OCI-LY3 (cell line): ENCODE measurements at regions not wholly inside any gene's neighbourhood (a gene's known extent, or its start where the extent isn't known, plus 50 kb on each side); places are given as distances from the start of the nearest gene placed in this dataset.

Experiments used
- H2AFZ ChIP-seq: fragments of 200-600, 300-600 bp; shearing (Covaris generic); 2 replicates; pipeline ENCODE4 v1.6.0; 2014; ENCODE audit warnings: antibody characterized with exemption, low read depth, low read length
- H3K27ac ChIP-seq: fragments of 200-600, 300-600 bp; sonication (generic); 2 replicates; pipeline ENCODE4 v1.5.1; 2014; ENCODE audit warnings: mild to moderate bottlenecking, low read length, moderate library complexity, mixed read lengths
- H3K27me3 ChIP-seq: fragments of 200-600, 300-600 bp; sonication (generic); 2 replicates; pipeline ENCODE4 v1.6.1; 2014; ENCODE audit warnings: low read depth, low read length, mixed read lengths
- H3K36me3 ChIP-seq: fragments of 200-600, 300-600 bp; sonication (generic); replicated peaks from 2 replicates; pipeline ENCODE3; 2014; ENCODE audit warnings: low read depth, low read length, mixed read lengths
- H3K4me1 ChIP-seq: fragments of 300-600, 200-600 bp; sonication (generic); 2 replicates; pipeline ENCODE4 v1.6.1; 2014; ENCODE audit warnings: low read length, mixed read lengths
- H3K4me2 ChIP-seq: fragments of 200-600, 300-600 bp; sonication (generic); 2 replicates; pipeline ENCODE4 v1.6.1; 2014; ENCODE audit warnings: low read length, mixed read lengths
- H3K4me3 ChIP-seq: fragments of 300-600, 200-600 bp; sonication (generic); 2 replicates; pipeline ENCODE4 v1.5.1; 2014; ENCODE audit warnings: antibody characterized with exemption, mild to moderate bottlenecking, low read length, moderate library complexity
- H3K79me2 ChIP-seq: fragments of 300-600, 200-600 bp; shearing (Covaris generic); 2 replicates; pipeline ENCODE4 v1.6.1; 2014; ENCODE audit warnings: mild to moderate bottlenecking, low read length, mixed read lengths
- H3K9ac ChIP-seq: fragments of 300-600, 200-600 bp; shearing (Covaris generic); 2 replicates; pipeline ENCODE4 v1.6.0; 2014; ENCODE audit warnings: mild to moderate bottlenecking, low read length, moderate library complexity
- H3K9me3 ChIP-seq: fragments of 200-600, 300-600 bp; shearing (Covaris generic); 2 replicates; pipeline ENCODE4 v1.6.1; 2014; ENCODE audit warnings: low read length, mixed read lengths; ENCODE audit not compliant: insufficient read depth
- H4K20me1 ChIP-seq: fragments of 200-600, 300-600 bp; sonication (generic); 2 replicates; pipeline ENCODE4 v1.6.1; 2016; ENCODE audit warnings: low read length, mixed read lengths; ENCODE audit not compliant: insufficient read depth
- CTCF ChIP-seq: fragments of 200-600, 300-600 bp; sonication (generic); IDR thresholded peaks from 2 replicates; pipeline ENCODE4 v1.5.1; 2014; ENCODE audit warnings: antibody characterized with exemption, low read length, low read depth
- EZH2phosphoT487 ChIP-seq: fragments of 200-600 bp; shearing (Covaris generic); IDR thresholded peaks from 2 replicates; pipeline ENCODE4 v1.6.1; 2018; ENCODE audit warnings: antibody characterized with exemption, mixed run types, low read depth

GRCh38 chr14:47961634-47962033 is 286.2 kb upstream of the MDGA2 start:
- Histone ChIP-seq H4K20me1 (no peaks in the 10 kb centered on the region), H3K36me3 (no peaks in the 10 kb centered on the region), H3K9me3 (no peaks in the 10 kb centered on the region), H3K27ac (no peak overlapping the region), H3K4me3 (no peak overlapping the region), H3K4me1 (no peaks in the 10 kb centered on the region), H3K27me3 (no peaks in the 10 kb centered on the region), H3K9ac (no peak overlapping the region), H3K4me2 (no peak overlapping the region), H3K79me2 (no peaks in the 10 kb centered on the region), H2AFZ (no peak overlapping the region)
- TF ChIP-seq CTCF = no peak
- no peak for TF ChIP-seq EZH2phosphoT487

- H3K79me2 ChIP-seq = no peaks in the 10 kb centered on the region
- H3K9me3 ChIP-seq = no peaks in the 10 kb centered on the region
- no peak overlapping the region for H3K27ac ChIP-seq
- H3K27me3 ChIP-seq = no peaks in the 10 kb centered on the region
- H2AFZ ChIP-seq = no peak overlapping the region
- no peak overlapping the region for H3K9ac ChIP-seq
- TF ChIP-seq EZH2phosphoT487 (no peak), CTCF (no peak)
- no peak overlapping the region for H3K4me3 ChIP-seq
- H3K36me3 ChIP-seq = no peaks in the 10 kb centered on the region
- no peak overlapping the region for H3K4me2 ChIP-seq
- no peaks in the 10 kb centered on the region for H4K20me1 ChIP-seq
- no peaks in the 10 kb centered on the region for H3K4me1 ChIP-seq
Measured at GRCh38 chr14:47959740-47960139, 284.3 kb upstream of the MDGA2 start.

GRCh38 chr14:47949006-47949405 is 273.6 kb upstream of the MDGA2 start:
- H3K9me3 ChIP-seq = no peaks in the 10 kb centered on the region
- no peak overlapping the region for H3K9ac ChIP-seq
- no peak overlapping the region for H3K4me2 ChIP-seq
- no peaks in the 10 kb centered on the region for H3K4me1 ChIP-seq
- no peaks in the 10 kb centered on the region for H3K79me2 ChIP-seq
- no peak overlapping the region for H3K4me3 ChIP-seq
- H3K27ac ChIP-seq = no peak overlapping the region
- H3K27me3 ChIP-seq = no peaks in the 10 kb centered on the region
- no peaks in the 10 kb centered on the region for H3K36me3 ChIP-seq
- TF ChIP-seq CTCF (no peak), EZH2phosphoT487 (no peak)
- no peak overlapping the region for H2AFZ ChIP-seq
- H4K20me1 ChIP-seq = no peaks in the 10 kb centered on the region

- Histone ChIP-seq H3K9ac (no peak overlapping the region), H3K4me3 (peak overlapping the region; percentile 34), H3K4me2 (peak overlapping the region; percentile 60), H3K27ac (peak overlapping the region; percentile 42), H4K20me1 (no peaks in the 10 kb centered on the region), H3K36me3 (no peaks in the 10 kb centered on the region), H2AFZ (peak overlapping the region; percentile 4; the same call in 1 of the 2 replicates), H3K9me3 (no peaks in the 10 kb centered on the region), H3K27me3 (no peaks in the 10 kb centered on the region), H3K79me2 (no peaks in the 10 kb centered on the region), H3K4me1 (peaks cover 18% of the 10 kb centered on the region)
- no peak for TF ChIP-seq CTCF
- TF ChIP-seq EZH2phosphoT487 = no peak
Measured at GRCh38 chr14:47935332-47935731, 259.9 kb upstream of the MDGA2 start.
